Right ventricle myocardium superior (tissue), 1 donor: ENCODE measurements at regions not wholly inside any gene's neighbourhood (a gene's known extent, or its start where the extent isn't known, plus 50 kb on each side); places are given as distances from the start of the nearest gene placed in this dataset.

Experiments used
- ATAC-seq: fragments of 200-7000 bp; cut with Tn5 transposase; one replicate; pipeline ENCODE4 v1.9.1; 2020; ENCODE audit warnings: mild to moderate bottlenecking; ENCODE audit not compliant: poor library complexity
- DNase-seq: peaks from one replicate; pipeline ENCODE4 v3.0.0-alpha.2; 2020
- intact Hi-C: fragments of 100-400 bp; cut with DNase I; formaldehyde crosslinking; loops from one replicate; pipeline ENCODE4 v1.11.2; 2022
- donor health status: DM: no; HTN: yes; CAD: no; lungs with severe emphysema.

- no peak for DNase-seq
- intact Hi-C loops = no loop called here
- ATAC-seq = no peak
Observed at GRCh38 chr1:106907795-106908194, 148.7 kb upstream of the PRMT6 start.

- ATAC-seq (no peak), DNase-seq (no peak)
- intact Hi-C loops = no loop called here
Observed at GRCh38 chr1:106908689-106909088, 147.8 kb upstream of the PRMT6 start.

GRCh38 chr1:106910798-106911197 is 145.7 kb upstream of the PRMT6 start:
- ATAC-seq = no peak
- intact Hi-C loops = no loop called here
- no peak for DNase-seq

GRCh38 chr1:106912131-106912530 is 144.3 kb upstream of the PRMT6 start:
- DNase-seq = no peak
- ATAC-seq = no peak
- intact Hi-C loops = no loop called here

- intact Hi-C loops = no loop called here
- DNase-seq (no peak), ATAC-seq (no peak)
Observed at GRCh38 chr1:106921186-106921585, 135.3 kb upstream of the PRMT6 start.

GRCh38 chr1:106924360-106924759 is 132.1 kb upstream of the PRMT6 start:
- intact Hi-C loops = no loop called here
- DNase-seq (no peak), ATAC-seq (no peak)

GRCh38 chr1:106925750-106926149 is 130.7 kb upstream of the PRMT6 start:
- no peak for ATAC-seq
- intact Hi-C loops = no loop called here
- DNase-seq = no peak

GRCh38 chr1:106926803-106927582 is 129.5 kb upstream of the PRMT6 start:
- DNase-seq = no peak
- intact Hi-C loops = no loop called here
- no peak for ATAC-seq

GRCh38 chr1:106937104-106937503 is 119.4 kb upstream of the PRMT6 start:
- ATAC-seq (no peak), DNase-seq (no peak)
- intact Hi-C loops = no loop called here

- ATAC-seq = no peak
- intact Hi-C loops = no loop called here
- DNase-seq = no peak
Observed at GRCh38 chr1:106944721-106945120, 111.8 kb upstream of the PRMT6 start.

- DNase-seq (no peak), ATAC-seq (no peak)
- intact Hi-C loops = no loop called here
Observed at GRCh38 chr1:106952776-106953175, 103.7 kb upstream of the PRMT6 start.

- intact Hi-C loops = no loop called here
- no peak for ATAC-seq
Observed at GRCh38 chr1:106954661-106955229, 101.7 kb upstream of the PRMT6 start.

GRCh38 chr1:106956721-106957120 is 99.8 kb upstream of the PRMT6 start:
- intact Hi-C loops = no loop called here
- ATAC-seq = no peak
- DNase-seq = no peak

More at GRCh38 chr1:106954661-106955229, 101.7 kb upstream of the PRMT6 start:
- no peak for DNase-seq

GRCh38 chr1:106957795-106958194 is 98.7 kb upstream of the PRMT6 start:
- intact Hi-C loops = no loop called here
- DNase-seq (no peak), ATAC-seq (no peak)

- ATAC-seq (no peak), DNase-seq (no peak)
- intact Hi-C loops = no loop called here
Observed at GRCh38 chr1:106960412-106960811, 96.1 kb upstream of the PRMT6 start.

- ATAC-seq = no peak
- DNase-seq = no peak
- intact Hi-C loops = no loop called here
Observed at GRCh38 chr1:106961646-106962045, 94.8 kb upstream of the PRMT6 start.

GRCh38 chr1:106962591-106962990 is 93.9 kb upstream of the PRMT6 start:
- DNase-seq (no peak), ATAC-seq (no peak)
- intact Hi-C loops = no loop called here

- ATAC-seq (no peak), DNase-seq (no peak)
- intact Hi-C loops = no loop called here
Observed at GRCh38 chr1:106964495-106964894, 92.0 kb upstream of the PRMT6 start.

GRCh38 chr1:106968644-106969043 is 87.8 kb upstream of the PRMT6 start:
- no peak for DNase-seq
- intact Hi-C loops = no loop called here
- no peak for ATAC-seq

- intact Hi-C loops = no loop called here
- ATAC-seq (no peak), DNase-seq (no peak)
Observed at GRCh38 chr1:106969731-106970130, 86.7 kb upstream of the PRMT6 start.

GRCh38 chr1:106972074-106972473 is 84.4 kb upstream of the PRMT6 start:
- intact Hi-C loops = no loop called here
- no peak for ATAC-seq
- no peak for DNase-seq
